ENCODE measurements at regions not wholly inside any gene's neighbourhood (a gene's known extent, or its start where the extent isn't known, plus 50 kb on each side); places are given as distances from the start of the nearest gene placed in this dataset.
A peak's percentile ranks its signal among the peaks of the same experiment; 100 is the strongest.

DNA sequence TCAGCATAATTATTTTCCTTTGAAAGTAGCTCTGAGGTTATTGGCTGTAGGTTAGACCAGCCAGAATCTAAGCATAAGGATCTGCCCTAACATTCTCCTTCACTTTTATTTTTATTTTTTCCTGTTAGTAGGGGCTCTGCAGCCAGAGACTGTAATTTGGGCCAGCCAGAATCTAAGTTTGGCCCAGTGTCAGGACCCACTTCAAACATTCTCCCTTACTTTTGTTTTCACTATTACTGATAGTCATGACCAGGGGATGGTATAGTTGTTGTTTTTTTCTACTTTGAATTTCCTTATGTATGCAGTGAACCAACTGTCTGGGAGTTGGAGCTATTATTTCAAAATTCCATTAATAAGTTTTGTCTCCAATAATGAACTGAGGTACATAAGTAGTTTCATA lies 121.0 kb upstream of the MBNL1 start:
- Histone ChIP-seq H3K23ac (ENCODE audit: low read length in 2 of 2) (no peak overlapping the region), H3K27ac (ENCODE audit: low read length, poor library complexity, severe bottlenecking) (no peak overlapping the region), H3K4ac (ENCODE audit: low read depth in 1 of 2, low read length in 2 of 2) (no peak overlapping the region), H3K27me3 (ENCODE audit: control insufficient read depth in 1 of 2, insufficient read depth in 1 of 2, low read length in 2 of 2) (no peaks in the 10 kb centered on the region), H2BK15ac (ENCODE audit: low read depth, poor library complexity, severe bottlenecking) (no peak overlapping the region), H3K4me2 (ENCODE audit: low read length, poor library complexity, severe bottlenecking) (no peak overlapping the region), H3K9me3 (ENCODE audit: control insufficient read depth, low read length) (no peaks in the 10 kb centered on the region), H2AFZ (ENCODE audit: low read depth, low read length) (no peak overlapping the region), H2AK5ac (ENCODE audit: low read length, severe bottlenecking) (no peak overlapping the region), H3K36me3 (ENCODE audit: control insufficient read depth in 1 of 2, insufficient read depth in 2 of 2, low read depth in 1 of 2, low read length in 2 of 2) (no peaks in the 10 kb centered on the region), H3K4me3 (ENCODE audit: insufficient read depth in 1 of 2, low read depth in 1 of 2, low read length in 2 of 2) (no peak overlapping the region), H4K91ac (ENCODE audit: low read length) (no peak overlapping the region), H3K18ac (ENCODE audit: low read depth in 1 of 2, low read length in 2 of 2) (no peak overlapping the region), H2BK12ac (ENCODE audit: low read length in 2 of 2) (no peak overlapping the region), H2BK120ac (ENCODE audit: low read depth, low read length) (no peak overlapping the region), H3K79me1 (replicated peaks; ENCODE audit: low read length, poor library complexity, severe bottlenecking) (no peaks in the 10 kb centered on the region), H3K14ac (ENCODE audit: low read length in 2 of 2) (no peak overlapping the region), H4K8ac (ENCODE audit: low read length) (no peak overlapping the region), H3K9ac (ENCODE audit: low read length) (no peak overlapping the region), H2BK5ac (ENCODE audit: low read depth, low read length, poor library complexity, severe bottlenecking) (no peak overlapping the region), H3K4me1 (ENCODE audit: control insufficient read depth, insufficient read depth, low read depth, low read length) (no peaks in the 10 kb centered on the region)
- DNase-seq = no peak

DNA sequence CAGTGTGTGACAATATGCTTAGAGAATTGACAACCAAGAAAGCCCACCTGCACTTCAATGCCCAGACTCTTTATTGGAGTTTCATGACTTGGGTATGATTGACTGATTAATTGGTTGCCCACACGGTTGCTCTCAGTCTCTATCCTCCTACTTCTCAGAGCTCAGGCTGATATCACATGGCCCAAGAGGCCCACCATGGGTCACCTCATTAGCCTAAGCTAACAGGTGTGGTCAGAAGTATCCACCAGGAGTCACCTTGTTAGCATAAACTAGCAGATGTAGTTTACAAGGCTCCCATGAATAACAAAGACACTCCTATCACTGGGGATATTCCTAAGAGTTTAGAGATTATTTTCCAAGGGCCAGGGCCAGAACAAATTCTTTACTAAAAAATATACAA lies 120.2 kb upstream of the MBNL1 start:
- DNase-seq = no peak
- Histone ChIP-seq H3K9me3 (ENCODE audit: control insufficient read depth, low read length) (no peaks in the 10 kb centered on the region), H2BK15ac (ENCODE audit: low read depth, poor library complexity, severe bottlenecking) (no peak overlapping the region), H3K23ac (ENCODE audit: low read length in 2 of 2) (no peak overlapping the region), H4K8ac (ENCODE audit: low read length) (no peak overlapping the region), H2BK12ac (ENCODE audit: low read length in 2 of 2) (no peak overlapping the region), H3K27ac (ENCODE audit: low read length, poor library complexity, severe bottlenecking) (no peak overlapping the region), H3K4me2 (ENCODE audit: low read length, poor library complexity, severe bottlenecking) (no peak overlapping the region), H3K4me3 (ENCODE audit: insufficient read depth in 1 of 2, low read depth in 1 of 2, low read length in 2 of 2) (no peak overlapping the region), H3K18ac (ENCODE audit: low read depth in 1 of 2, low read length in 2 of 2) (no peak overlapping the region), H3K79me1 (replicated peaks; ENCODE audit: low read length, poor library complexity, severe bottlenecking) (no peaks in the 10 kb centered on the region), H3K14ac (ENCODE audit: low read length in 2 of 2) (no peak overlapping the region), H2BK120ac (ENCODE audit: low read depth, low read length) (no peak overlapping the region), H2BK5ac (ENCODE audit: low read depth, low read length, poor library complexity, severe bottlenecking) (no peak overlapping the region), H3K9ac (ENCODE audit: low read length) (no peak overlapping the region), H2AK5ac (ENCODE audit: low read length, severe bottlenecking) (no peak overlapping the region), H2AFZ (ENCODE audit: low read depth, low read length) (no peak overlapping the region), H3K36me3 (ENCODE audit: control insufficient read depth in 1 of 2, insufficient read depth in 2 of 2, low read depth in 1 of 2, low read length in 2 of 2) (no peaks in the 10 kb centered on the region), H3K4me1 (ENCODE audit: control insufficient read depth, insufficient read depth, low read depth, low read length) (no peaks in the 10 kb centered on the region), H3K27me3 (ENCODE audit: control insufficient read depth in 1 of 2, insufficient read depth in 1 of 2, low read length in 2 of 2) (no peaks in the 10 kb centered on the region), H3K4ac (ENCODE audit: low read depth in 1 of 2, low read length in 2 of 2) (no peak overlapping the region), H4K91ac (ENCODE audit: low read length) (no peak overlapping the region)
- WGBS = 7% methylated on average over 1 of the region's 1 CpG

DNA sequence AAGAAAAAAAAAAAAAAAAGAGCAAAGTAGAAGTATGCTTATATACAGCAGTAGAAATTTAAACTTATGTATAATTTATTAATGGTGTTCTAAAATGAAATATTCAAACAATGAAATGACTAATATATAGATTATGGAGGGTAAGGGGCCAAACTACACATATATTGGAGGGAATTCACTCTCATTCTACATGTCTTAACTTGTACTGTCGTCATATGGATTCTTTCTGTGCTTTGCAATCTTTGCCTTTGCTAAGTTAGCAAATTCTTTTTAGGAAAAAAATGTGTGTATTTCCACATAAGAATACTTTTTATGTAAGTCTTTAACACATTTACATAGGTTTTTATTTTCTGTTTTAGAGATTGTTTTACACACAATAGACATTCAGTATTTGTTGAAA lies 118.9 kb upstream of the MBNL1 start:
- no peak overlapping the region for H3K23ac ChIP-seq (ENCODE audit: low read length in 2 of 2)
- no peak overlapping the region for H2AFZ ChIP-seq (ENCODE audit: low read depth, low read length)
- H2BK12ac ChIP-seq (ENCODE audit: low read length in 2 of 2) = no peak overlapping the region
- H3K4ac ChIP-seq (ENCODE audit: low read depth in 1 of 2, low read length in 2 of 2) = no peak overlapping the region
- no peaks in the 10 kb centered on the region for H3K79me1 ChIP-seq (replicated peaks; ENCODE audit: low read length, poor library complexity, severe bottlenecking)
- H4K91ac ChIP-seq (ENCODE audit: low read length) = no peak overlapping the region
- H2BK15ac ChIP-seq (ENCODE audit: low read depth, poor library complexity, severe bottlenecking) = no peak overlapping the region
- DNase-seq = no peak
- no peak overlapping the region for H3K9ac ChIP-seq (ENCODE audit: low read length)
- no peak overlapping the region for H3K27ac ChIP-seq (ENCODE audit: low read length, poor library complexity, severe bottlenecking)
- no peak overlapping the region for H2AK5ac ChIP-seq (ENCODE audit: low read length, severe bottlenecking)
- no peaks in the 10 kb centered on the region for H3K4me1 ChIP-seq (ENCODE audit: control insufficient read depth, insufficient read depth, low read depth, low read length)
- 100% methylated on average over 1 of the region's 1 CpG for WGBS
- no peaks in the 10 kb centered on the region for H3K27me3 ChIP-seq (ENCODE audit: control insufficient read depth in 1 of 2, insufficient read depth in 1 of 2, low read length in 2 of 2)
- no peak overlapping the region for H2BK5ac ChIP-seq (ENCODE audit: low read depth, low read length, poor library complexity, severe bottlenecking)
- H3K14ac ChIP-seq (ENCODE audit: low read length in 2 of 2) = no peak overlapping the region
- H2BK120ac ChIP-seq (ENCODE audit: low read depth, low read length) = no peak overlapping the region
- no peaks in the 10 kb centered on the region for H3K9me3 ChIP-seq (ENCODE audit: control insufficient read depth, low read length)
- H3K4me2 ChIP-seq (ENCODE audit: low read length, poor library complexity, severe bottlenecking) = no peak overlapping the region
- H4K8ac ChIP-seq (ENCODE audit: low read length) = no peak overlapping the region
- H3K18ac ChIP-seq (ENCODE audit: low read depth in 1 of 2, low read length in 2 of 2) = no peak overlapping the region
- H3K4me3 ChIP-seq (ENCODE audit: insufficient read depth in 1 of 2, low read depth in 1 of 2, low read length in 2 of 2) = no peak overlapping the region
- H3K36me3 ChIP-seq (ENCODE audit: control insufficient read depth in 1 of 2, insufficient read depth in 2 of 2, low read depth in 1 of 2, low read length in 2 of 2) = no peaks in the 10 kb centered on the region

DNA sequence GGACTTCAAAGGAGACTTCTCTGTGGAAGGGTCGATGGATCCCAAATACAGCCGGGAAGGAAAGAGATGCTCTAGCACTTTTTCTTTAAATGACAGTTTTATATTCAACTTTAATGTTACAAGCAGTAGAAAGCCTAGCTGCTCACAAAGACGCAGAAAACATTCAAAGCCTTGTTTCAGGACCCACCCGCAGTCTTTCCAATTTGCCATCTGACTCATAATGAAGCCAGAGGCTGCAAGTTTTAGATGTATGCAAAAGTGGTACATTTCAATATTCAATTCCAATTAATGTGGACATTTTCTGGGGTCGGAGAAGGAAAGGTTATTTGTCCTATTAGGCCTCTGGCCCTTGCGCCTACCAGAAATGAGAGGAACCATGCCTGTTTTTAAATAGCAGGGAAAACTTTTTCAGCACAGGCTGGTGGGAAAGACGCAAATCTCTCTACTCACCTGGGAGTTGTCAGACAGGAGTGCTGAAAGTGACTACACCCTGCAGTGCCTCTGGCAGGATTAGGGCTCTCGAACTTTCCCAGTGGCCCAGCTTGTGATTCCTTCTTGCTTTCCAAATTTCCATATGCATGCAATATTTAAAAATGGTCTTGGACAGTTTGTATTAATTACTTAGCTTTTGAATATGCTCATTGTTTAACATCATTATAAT lies 117.4 kb upstream of the MBNL1 start:
- H2AFZ ChIP-seq (ENCODE audit: low read depth, low read length) = no peak overlapping the region
- H3K23ac ChIP-seq (ENCODE audit: low read length in 2 of 2) = no peak overlapping the region
- no peaks in the 10 kb centered on the region for H3K36me3 ChIP-seq (ENCODE audit: control insufficient read depth in 1 of 2, insufficient read depth in 2 of 2, low read depth in 1 of 2, low read length in 2 of 2)
- no peak overlapping the region for H3K27ac ChIP-seq (ENCODE audit: low read length, poor library complexity, severe bottlenecking)
- no peaks in the 10 kb centered on the region for H3K79me1 ChIP-seq (replicated peaks; ENCODE audit: low read length, poor library complexity, severe bottlenecking)
- no peaks in the 10 kb centered on the region for H3K4me1 ChIP-seq (ENCODE audit: control insufficient read depth, insufficient read depth, low read depth, low read length)
- no peak overlapping the region for H3K18ac ChIP-seq (ENCODE audit: low read depth in 1 of 2, low read length in 2 of 2)
- peak overlapping the region; percentile 24 for H3K9ac ChIP-seq (ENCODE audit: low read length)
- H3K4me2 ChIP-seq (ENCODE audit: low read length, poor library complexity, severe bottlenecking) = no peak overlapping the region
- no peak overlapping the region for H2BK5ac ChIP-seq (ENCODE audit: low read depth, low read length, poor library complexity, severe bottlenecking)
- no peak overlapping the region for H3K4ac ChIP-seq (ENCODE audit: low read depth in 1 of 2, low read length in 2 of 2)
- no peak overlapping the region for H3K14ac ChIP-seq (ENCODE audit: low read length in 2 of 2)
- H2BK120ac ChIP-seq (ENCODE audit: low read depth, low read length) = no peak overlapping the region
- no peaks in the 10 kb centered on the region for H3K9me3 ChIP-seq (ENCODE audit: control insufficient read depth, low read length)
- H2BK15ac ChIP-seq (ENCODE audit: low read depth, poor library complexity, severe bottlenecking) = no peak overlapping the region
- no peak overlapping the region for H4K91ac ChIP-seq (ENCODE audit: low read length)
- no peak overlapping the region for H2AK5ac ChIP-seq (ENCODE audit: low read length, severe bottlenecking)
- WGBS = 93% methylated on average over 4 of the region's 8 CpGs
- no peak for DNase-seq
- H2BK12ac ChIP-seq (ENCODE audit: low read length in 2 of 2) = no peak overlapping the region
- H4K8ac ChIP-seq (ENCODE audit: low read length) = no peak overlapping the region
- no peaks in the 10 kb centered on the region for H3K27me3 ChIP-seq (ENCODE audit: control insufficient read depth in 1 of 2, insufficient read depth in 1 of 2, low read length in 2 of 2)
- no peak overlapping the region for H3K4me3 ChIP-seq (ENCODE audit: insufficient read depth in 1 of 2, low read depth in 1 of 2, low read length in 2 of 2)
